ENCODE measurements at regions not wholly inside any gene's neighbourhood (a gene's known extent, or its start where the extent isn't known, plus 50 kb on each side); places are given as distances from the start of the nearest gene placed in this dataset.
"Not testable (repeated sequence)": the region's sequence is repeated elsewhere in the genome, so short reads cannot be mapped to it uniquely, and the experiment has no call there.

DNA sequence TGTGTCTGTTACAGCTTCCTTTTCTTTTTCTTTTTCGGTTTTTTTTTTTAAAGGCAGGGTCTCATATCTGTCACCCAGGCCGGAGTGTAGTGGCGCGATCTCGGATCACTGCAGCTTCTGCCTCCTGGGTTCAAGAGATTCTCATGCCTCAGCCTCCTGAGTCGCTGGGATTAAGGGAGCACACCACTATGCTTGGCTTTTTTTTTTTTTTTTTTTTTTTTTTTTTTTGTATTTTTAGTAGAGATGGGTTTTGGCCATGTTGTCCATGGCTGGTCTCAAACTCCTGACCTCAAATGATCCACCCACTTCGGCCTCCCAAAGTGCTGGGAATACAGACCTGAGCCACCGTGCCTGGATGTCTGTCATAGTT, 74.3 kb upstream of the PRSS16 start:
- not testable (repeated sequence) for TF ChIP-seq FOXK2 (IDR thresholded peaks at IDR 0.05); SRF (IDR thresholded peaks at IDR 0.05; ENCODE audit: low read depth in 2 of 2, low read length in 2 of 2); EZH2 (IDR thresholded peaks at IDR 0.05; ENCODE audit: borderline replicate concordance, control insufficient read depth, low read depth, low read length); ESRRA (IDR thresholded peaks at IDR 0.05; ENCODE audit: low read length); NR2C1 (IDR thresholded peaks at IDR 0.05); BACH1 (IDR thresholded peaks at IDR 0.05; ENCODE audit: borderline replicate concordance); SIN3A (IDR thresholded peaks at IDR 0.05; ENCODE audit: low read depth, low read length)
- TF ChIP-seq, protein P1, sequence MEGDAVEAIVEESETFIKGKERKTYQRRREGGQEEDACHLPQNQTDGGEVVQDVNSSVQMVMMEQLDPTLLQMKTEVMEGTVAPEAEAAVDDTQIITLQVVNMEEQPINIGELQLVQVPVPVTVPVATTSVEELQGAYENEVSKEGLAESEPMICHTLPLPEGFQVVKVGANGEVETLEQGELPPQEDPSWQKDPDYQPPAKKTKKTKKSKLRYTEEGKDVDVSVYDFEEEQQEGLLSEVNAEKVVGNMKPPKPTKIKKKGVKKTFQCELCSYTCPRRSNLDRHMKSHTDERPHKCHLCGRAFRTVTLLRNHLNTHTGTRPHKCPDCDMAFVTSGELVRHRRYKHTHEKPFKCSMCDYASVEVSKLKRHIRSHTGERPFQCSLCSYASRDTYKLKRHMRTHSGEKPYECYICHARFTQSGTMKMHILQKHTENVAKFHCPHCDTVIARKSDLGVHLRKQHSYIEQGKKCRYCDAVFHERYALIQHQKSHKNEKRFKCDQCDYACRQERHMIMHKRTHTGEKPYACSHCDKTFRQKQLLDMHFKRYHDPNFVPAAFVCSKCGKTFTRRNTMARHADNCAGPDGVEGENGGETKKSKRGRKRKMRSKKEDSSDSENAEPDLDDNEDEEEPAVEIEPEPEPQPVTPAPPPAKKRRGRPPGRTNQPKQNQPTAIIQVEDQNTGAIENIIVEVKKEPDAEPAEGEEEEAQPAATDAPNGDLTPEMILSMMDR (IDR thresholded peaks at IDR 0.05 in 2 of 3, conservative IDR thresholded peaks at IDR 0.05 in 1 of 3; ENCODE audit: control insufficient read depth in 2 of 3, extremely low read depth in 1 of 3, insufficient read depth in 1 of 3, low read depth in 3 of 3, low read length in 3 of 3) = not testable (repeated sequence)
